ENCODE measurements at regions not wholly inside any gene's neighbourhood (a gene's known extent, or its start where the extent isn't known, plus 50 kb on each side); places are given as distances from the start of the nearest gene placed in this dataset.
"Not testable (repeated sequence)": the region's sequence is repeated elsewhere in the genome, so short reads cannot be mapped to it uniquely, and the experiment has no call there.

DNA sequence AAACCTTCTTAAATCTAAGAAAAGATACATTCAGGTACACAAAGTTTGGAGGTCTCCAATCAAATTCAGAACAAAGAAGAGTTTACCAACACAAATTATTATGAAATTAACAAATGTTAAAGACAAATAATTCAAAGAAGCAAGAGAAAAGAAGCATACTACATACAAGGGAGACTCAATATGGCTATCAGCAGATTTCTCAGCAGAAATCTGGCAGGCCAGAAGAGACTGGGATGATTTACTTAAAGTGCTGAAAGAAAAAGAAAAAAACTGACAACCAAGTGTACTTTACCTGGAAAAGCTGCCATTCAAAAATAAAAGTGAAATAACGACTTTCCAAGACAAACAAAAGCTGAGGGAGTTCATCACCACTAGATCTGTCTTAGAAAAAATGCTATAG is 64.4 kb upstream of the HTR2C start:
- CTCF ChIA-PET = interaction anchor here (0.7 kb wide), 1 partner anchor 172 kb away, joined by 3 read pairs; no protein-coding TSS in a partner anchor
- DNase-seq = no peak

DNA sequence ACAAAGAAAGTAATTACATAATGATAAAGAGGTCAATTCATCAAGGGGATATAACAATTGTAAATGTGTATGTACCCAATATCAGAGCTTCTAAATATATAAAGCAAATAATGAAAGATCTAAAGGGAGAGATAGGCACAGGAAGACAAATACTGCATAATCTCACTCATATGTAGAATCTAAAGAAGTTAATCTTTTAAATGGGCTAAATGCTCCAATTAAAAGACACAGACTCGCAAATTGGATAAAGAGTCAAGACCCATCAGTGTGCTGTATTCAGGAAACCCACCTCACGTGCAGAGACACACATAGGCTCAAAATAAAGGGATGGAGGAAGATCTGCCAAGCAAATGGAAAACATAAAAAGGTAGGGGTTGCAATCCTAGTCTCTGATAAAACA is 63.2 kb upstream of the HTR2C start:
- POLR2A ChIA-PET = not testable (repeated sequence)

More for the DNA sequence above, 64.4 kb upstream of the HTR2C start:
- Histone ChIP-seq H3F3A (replicated peaks; ENCODE audit: insufficient read depth) (no peaks in the 10 kb centered on the region), H3K9me2 (no peaks in the 10 kb centered on the region), H3K4me3 (ENCODE audit: low read depth in 2 of 2, low read length in 1 of 2) (no peak overlapping the region), H3K9me3 (peaks cover 9% of the 10 kb centered on the region; the same call in 1 of the 2 replicates), H3K9ac (no peak overlapping the region), H3K27me3 (ENCODE audit: insufficient read depth) (no peaks in the 10 kb centered on the region), H3K36me3 (replicated peaks in 1 of 2; ENCODE audit: control insufficient read depth in 1 of 2, insufficient read depth in 2 of 2, low read length in 1 of 2) (no peaks in the 10 kb centered on the region), H3K4me2 (no peak overlapping the region), H3K4me1 (ENCODE audit: control insufficient read depth in 1 of 2, insufficient read depth in 2 of 2, low read depth in 1 of 2, low read length in 1 of 2) (no peaks in the 10 kb centered on the region), H3K27ac (ENCODE audit: low read depth in 2 of 2, low read length in 1 of 2) (no peak overlapping the region), H3K79me2 (ENCODE audit: insufficient read depth) (no peaks in the 10 kb centered on the region), H4K20me1 (ENCODE audit: insufficient read depth) (no peaks in the 10 kb centered on the region), H2AFZ (ENCODE audit: low read depth) (no peak overlapping the region)
- TF ChIP-seq POLR2AphosphoS5 (IDR thresholded peaks at IDR 0.05; ENCODE audit: low read depth, low read length) (no peak), FOXJ3 (CRISPR knock-in tag; IDR thresholded peaks at IDR 0.05) (no peak), GATA2 (CRISPR knock-in tag; IDR thresholded peaks at IDR 0.05) (no peak), TAF1 (IDR thresholded peaks at IDR 0.05; ENCODE audit: borderline replicate concordance, low read depth, low read length) (no peak), EP300 (IDR thresholded peaks at IDR 0.05; ENCODE audit: borderline replicate concordance in 1 of 2, low read depth in 1 of 2, low read length in 1 of 2) (no peak), YY1 (IDR thresholded peaks at IDR 0.05; ENCODE audit: low read depth) (no peak), TEAD4 (IDR thresholded peaks at IDR 0.05; ENCODE audit: borderline replicate concordance, insufficient read depth) (no peak), MEF2A (IDR thresholded peaks at IDR 0.05; ENCODE audit: borderline replicate concordance, low read depth) (no peak), EZH2phosphoT487 (IDR thresholded peaks at IDR 0.05; ENCODE audit: borderline replicate concordance, low read depth) (no peak), FOXM1 (IDR thresholded peaks at IDR 0.05; ENCODE audit: low read depth) (no peak), NRF1 (IDR thresholded peaks at IDR 0.05; ENCODE audit: low read depth, low read length) (no peak), RFX5 (IDR thresholded peaks at IDR 0.05; ENCODE audit: low read length) (no peak)
- TF ChIP-seq, protein P1, sequence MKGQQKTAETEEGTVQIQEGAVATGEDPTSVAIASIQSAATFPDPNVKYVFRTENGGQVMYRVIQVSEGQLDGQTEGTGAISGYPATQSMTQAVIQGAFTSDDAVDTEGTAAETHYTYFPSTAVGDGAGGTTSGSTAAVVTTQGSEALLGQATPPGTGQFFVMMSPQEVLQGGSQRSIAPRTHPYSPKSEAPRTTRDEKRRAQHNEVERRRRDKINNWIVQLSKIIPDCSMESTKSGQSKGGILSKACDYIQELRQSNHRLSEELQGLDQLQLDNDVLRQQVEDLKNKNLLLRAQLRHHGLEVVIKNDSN (IDR thresholded peaks at IDR 0.05; ENCODE audit: borderline replicate concordance, low read depth) = no peak
- TF ChIP-seq, protein P2, sequence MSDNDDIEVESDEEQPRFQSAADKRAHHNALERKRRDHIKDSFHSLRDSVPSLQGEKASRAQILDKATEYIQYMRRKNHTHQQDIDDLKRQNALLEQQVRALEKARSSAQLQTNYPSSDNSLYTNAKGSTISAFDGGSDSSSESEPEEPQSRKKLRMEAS (IDR thresholded peaks at IDR 0.05; ENCODE audit: low read depth) = no peak
- TF ChIP-seq, protein P3, sequence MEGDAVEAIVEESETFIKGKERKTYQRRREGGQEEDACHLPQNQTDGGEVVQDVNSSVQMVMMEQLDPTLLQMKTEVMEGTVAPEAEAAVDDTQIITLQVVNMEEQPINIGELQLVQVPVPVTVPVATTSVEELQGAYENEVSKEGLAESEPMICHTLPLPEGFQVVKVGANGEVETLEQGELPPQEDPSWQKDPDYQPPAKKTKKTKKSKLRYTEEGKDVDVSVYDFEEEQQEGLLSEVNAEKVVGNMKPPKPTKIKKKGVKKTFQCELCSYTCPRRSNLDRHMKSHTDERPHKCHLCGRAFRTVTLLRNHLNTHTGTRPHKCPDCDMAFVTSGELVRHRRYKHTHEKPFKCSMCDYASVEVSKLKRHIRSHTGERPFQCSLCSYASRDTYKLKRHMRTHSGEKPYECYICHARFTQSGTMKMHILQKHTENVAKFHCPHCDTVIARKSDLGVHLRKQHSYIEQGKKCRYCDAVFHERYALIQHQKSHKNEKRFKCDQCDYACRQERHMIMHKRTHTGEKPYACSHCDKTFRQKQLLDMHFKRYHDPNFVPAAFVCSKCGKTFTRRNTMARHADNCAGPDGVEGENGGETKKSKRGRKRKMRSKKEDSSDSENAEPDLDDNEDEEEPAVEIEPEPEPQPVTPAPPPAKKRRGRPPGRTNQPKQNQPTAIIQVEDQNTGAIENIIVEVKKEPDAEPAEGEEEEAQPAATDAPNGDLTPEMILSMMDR (IDR thresholded peaks at IDR 0.05) = no peak
- POLR2A ChIA-PET = no interaction called here
- 2% methylated on average over 1 of the region's 1 CpG for WGBS (ENCODE audit: low lambda C conversion rate)

More for the DNA sequence above, 63.2 kb upstream of the HTR2C start:
- H4K20me1 ChIP-seq (ENCODE audit: insufficient read depth); CTCF ChIA-PET; H3K27ac ChIP-seq (ENCODE audit: low read depth in 2 of 2, low read length in 1 of 2); H3K79me2 ChIP-seq (ENCODE audit: insufficient read depth); DNase-seq; H3K27me3 ChIP-seq (ENCODE audit: insufficient read depth); H3K9ac ChIP-seq; H3K4me3 ChIP-seq (ENCODE audit: low read depth in 2 of 2, low read length in 1 of 2); H3K9me2 ChIP-seq; H3K36me3 ChIP-seq (replicated peaks in 1 of 2; ENCODE audit: control insufficient read depth in 1 of 2, insufficient read depth in 2 of 2, low read length in 1 of 2); H2AFZ ChIP-seq (ENCODE audit: low read depth); H3K9me3 ChIP-seq; H3K4me1 ChIP-seq (ENCODE audit: control insufficient read depth in 1 of 2, insufficient read depth in 2 of 2, low read depth in 1 of 2, low read length in 1 of 2); H3F3A ChIP-seq (replicated peaks; ENCODE audit: insufficient read depth); H3K4me2 ChIP-seq: not testable (repeated sequence)
- 0% methylated on average over 2 of the region's 2 CpGs for WGBS (ENCODE audit: low lambda C conversion rate)
